HG03565 (cell line): ENCODE measurements at regions not wholly inside any gene's neighbourhood (a gene's known extent, or its start where the extent isn't known, plus 50 kb on each side); places are given as distances from the start of the nearest gene placed in this dataset.
"Not testable (repeated sequence)": the region's sequence is repeated elsewhere in the genome, so short reads cannot be mapped to it uniquely, and the experiment has no call there.

ENCODE experiments used
- ATAC-seq: cut with Tn5 transposase; IDR thresholded peaks from one replicate; pipeline ENCODE4 v1.9.1; 2021; ENCODE audit warnings: mild to moderate bottlenecking, moderate library complexity; ENCODE audit not compliant: unreplicated experiment

DNA sequence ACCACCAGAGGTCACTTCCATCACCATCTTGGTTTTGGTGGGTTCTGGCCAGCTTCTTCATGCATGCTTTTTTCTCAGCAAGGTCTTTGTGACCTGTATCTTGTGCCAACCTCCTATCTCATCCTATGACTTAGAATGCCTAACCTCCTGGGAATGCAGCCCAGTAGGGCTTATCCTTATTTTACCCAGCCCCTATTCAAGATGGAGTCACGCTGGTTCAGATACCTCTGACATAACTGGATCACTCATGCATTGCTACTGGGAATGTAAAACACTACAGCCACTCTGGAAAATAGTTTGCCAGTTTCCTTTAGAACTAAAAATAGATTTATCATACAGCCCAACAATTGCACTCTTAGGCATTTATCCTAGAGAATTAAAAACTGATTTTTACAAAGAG, 219.2 kb downstream of the IRS1 start:
- no peak for ATAC-seq

DNA sequence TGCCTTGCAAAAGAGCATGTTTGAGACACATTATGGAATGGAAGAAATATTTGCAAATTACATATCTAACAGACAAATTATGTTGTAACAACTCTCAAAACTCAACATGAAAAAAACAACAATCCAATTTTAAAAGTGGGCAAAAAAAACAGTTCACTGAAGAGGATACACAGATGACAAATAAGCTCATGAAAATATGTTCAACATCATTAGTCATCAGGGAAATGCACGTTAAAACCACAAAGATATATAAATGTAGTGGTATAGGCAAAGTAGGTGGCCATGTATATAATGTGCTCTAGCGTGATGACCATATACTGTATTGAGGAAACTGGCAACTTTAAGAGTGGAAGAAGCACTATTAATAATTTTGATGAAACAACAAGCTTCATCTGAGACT, 220.1 kb downstream of the IRS1 start:
- ATAC-seq, result no peak

DNA sequence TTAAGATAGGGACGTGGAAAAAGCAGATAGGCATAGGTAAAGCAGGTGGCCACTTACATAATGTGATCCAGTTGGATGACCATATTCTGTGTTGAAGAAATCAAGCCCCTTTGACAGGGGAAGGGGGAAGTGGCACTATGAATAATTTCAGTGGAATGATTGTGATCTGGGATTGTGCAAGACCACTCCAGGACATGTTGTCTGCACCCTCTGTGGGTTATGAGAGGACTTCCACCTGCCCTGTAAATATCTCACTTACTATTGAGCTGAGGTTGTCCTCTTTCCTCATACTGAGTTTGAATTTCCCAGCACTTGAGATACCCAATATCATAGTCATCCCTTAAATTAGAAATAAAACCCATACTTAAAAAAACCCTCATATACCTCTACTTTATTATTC, 220.7 kb downstream of the IRS1 start:
- ATAC-seq, result no peak

DNA sequence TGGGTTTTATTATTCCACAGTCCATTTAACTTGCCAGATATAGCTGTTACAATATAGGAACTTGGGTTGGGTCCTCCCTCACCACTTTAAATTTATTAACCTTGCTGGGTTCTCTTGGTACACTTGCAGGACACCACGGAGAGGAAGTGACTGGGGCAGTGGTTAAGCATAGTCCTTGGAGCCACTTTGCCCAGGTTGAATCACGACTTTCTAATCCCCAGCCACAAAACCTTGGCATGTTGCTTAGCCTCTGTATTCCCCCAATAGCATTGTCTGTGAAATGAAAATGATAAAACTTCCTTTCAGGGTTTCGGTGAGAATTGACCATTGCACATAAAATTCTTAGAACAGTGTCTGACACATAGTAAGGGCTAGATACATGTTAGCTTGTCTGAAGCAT, 221.2 kb downstream of the IRS1 start:
- no peak for ATAC-seq

DNA sequence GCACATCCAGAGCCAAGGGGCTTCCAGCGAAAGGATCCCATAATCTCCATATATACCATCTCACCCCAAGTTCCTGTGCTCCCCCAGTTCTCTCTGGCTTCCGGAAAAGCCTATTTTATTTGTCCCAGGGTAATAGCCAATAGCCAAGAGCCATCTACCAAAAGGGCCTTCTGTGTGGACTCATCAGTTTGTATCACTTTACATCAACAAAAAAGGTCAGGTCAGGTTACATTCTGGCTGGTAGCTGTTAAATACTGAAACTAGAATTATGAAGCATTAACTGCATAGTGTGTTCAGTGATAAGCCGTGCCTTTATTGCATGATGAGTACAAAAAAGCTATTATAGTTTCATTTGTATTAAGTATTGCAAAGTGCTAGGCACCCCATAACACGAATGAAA, 223.7 kb downstream of the IRS1 start:
- no peak for ATAC-seq

DNA sequence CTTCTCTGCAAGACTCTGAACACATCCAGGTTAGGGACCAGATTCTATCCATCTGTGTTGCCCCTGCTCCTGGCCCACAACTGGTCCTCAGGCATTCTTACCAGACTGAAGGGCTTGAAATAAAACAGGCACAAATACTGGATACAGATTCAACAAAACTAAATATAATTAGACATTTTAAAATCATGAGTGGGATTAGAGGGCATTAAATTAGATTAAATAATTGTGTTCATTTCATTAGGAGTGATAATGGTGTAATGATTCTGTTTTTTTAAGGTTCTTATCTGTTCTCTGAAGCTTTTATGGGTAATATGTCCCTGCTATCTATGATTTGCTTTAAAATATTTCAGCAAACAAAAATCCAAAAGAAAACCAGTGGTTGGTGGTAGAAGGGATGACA, 226.5 kb downstream of the IRS1 start:
- no peak for ATAC-seq

DNA sequence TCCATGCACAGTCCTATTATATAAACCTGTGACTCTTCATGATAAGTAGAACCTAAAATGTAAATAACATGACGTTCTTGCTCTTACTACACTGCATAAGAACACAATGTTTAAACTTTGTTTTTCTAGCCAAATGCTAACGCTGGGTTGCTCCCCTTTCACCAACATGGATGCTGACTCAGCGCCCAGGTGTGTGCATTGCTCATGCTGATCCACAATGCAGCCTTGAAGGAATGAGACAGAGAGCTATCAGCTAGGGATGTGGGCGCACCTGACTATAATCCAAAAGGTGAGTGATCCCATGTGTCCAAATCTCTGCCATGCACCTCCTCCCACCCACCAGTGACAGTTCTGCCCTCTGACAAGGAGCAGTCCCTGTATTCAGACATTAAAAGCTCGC, 235.0 kb downstream of the IRS1 start:
- ATAC-seq, result no peak

DNA sequence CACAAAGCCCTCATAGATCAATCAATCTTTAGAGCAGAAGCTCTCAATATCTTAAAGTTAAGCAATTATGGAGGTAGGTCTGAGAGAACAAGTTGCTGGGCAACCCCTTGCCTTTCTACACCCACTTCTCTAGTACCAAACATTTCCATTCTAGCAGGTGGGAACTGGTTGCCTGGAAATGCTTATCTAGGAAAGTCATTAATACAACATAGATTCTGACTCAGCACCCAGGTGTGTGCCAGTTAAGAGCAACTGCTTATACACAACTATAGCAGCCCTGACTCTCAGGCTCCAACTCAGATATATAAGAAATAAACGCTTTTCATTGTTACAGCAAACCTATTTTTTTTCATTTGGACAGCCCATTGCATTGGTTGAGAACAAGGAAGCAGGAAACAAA, 237.7 kb downstream of the IRS1 start:
- ATAC-seq, result no peak

DNA sequence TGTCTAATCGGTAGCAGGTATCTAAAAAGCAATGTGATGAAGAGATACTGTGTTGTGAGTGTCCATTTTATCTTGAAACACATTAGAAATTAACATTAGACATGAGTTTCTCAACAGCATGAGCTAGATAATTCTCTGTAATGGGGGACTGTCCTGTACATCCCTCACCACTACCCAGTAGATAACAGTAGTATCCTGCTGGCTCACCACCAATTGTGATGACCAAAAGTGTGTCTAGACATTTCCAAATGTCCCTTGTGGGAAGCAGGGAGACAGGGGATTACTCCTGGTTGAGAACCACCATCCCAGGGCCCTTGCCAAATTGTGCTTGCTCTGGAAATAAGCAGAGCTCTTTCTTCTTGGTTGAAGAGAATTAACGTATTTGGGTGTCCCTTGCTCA, 239.3 kb downstream of the IRS1 start:
- no peak for ATAC-seq

DNA sequence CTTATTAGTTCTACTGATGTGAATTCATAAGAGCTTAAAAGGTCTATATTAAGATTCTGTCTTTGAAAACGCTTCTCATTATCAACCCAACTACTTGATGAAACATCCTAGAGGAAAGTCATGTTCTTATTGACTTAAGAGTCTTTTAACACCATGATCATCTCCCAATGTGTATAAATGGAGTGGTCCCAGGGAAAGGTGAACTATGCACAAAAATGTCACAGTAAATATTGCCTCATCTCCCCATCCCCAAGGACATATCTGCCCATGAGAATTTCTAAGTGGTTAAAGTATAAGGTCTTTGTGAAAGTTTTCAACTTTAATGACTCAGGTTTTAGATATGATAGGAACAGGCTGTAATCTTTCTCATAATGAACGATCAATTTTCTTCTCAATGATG, 240.1 kb downstream of the IRS1 start:
- ATAC-seq, result no peak

DNA sequence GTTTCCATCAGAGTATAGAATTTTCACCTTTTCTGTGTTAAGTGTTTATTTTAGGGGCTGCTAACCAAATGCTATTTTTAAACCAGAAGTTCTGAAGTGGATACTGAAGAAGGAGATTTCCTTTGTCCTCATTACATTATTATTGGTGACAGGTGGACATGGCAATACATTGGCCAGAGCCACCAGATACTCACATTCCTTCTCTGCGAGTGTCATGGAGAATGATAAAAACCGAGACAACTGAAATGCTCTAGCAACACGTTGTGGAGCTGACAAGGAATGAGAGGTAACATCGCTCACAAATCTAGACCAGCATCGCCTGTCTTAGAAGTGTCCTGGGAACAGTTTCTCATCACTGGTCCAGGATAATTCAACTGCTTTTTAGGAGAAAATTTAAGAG, 241.2 kb downstream of the IRS1 start:
- ATAC-seq, result no peak

DNA sequence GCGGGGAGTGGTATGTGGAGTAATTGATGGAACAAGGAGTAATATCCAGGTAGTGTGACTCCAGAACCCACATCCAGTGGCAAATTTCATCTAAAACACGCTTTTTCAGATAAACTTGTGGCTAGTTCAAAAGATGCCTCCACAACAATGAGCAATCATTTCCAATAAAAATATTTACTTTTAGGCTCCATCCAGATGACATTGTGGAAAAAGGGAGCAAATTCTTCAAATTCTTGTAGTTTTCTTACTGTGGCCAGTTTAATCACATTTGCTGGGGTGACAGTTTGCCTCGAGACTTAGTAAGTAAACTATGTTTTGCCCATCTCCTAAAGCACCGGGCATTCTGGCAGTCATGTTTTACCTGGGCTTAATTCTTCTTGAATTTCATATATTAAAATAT, 243.6 kb downstream of the IRS1 start:
- no peak for ATAC-seq

DNA sequence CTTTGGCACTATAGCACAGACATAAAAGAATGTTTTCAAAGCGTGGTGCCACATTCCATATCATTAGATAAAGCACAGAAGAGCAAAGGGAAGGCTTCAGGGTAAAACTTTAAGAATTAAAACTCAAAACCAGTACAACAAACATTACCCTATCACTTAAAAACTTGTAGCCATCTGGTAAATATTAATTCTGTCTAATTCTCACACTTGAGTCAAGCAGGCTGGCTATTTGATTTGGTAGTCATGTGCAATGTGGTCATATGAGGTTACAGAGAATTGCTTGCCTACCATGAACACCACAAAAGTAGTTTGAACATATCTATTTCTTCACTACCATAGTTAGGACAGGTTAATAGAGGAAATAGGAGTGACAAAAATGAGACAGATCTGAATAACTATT, 244.9 kb downstream of the IRS1 start:
- ATAC-seq, result no peak

DNA sequence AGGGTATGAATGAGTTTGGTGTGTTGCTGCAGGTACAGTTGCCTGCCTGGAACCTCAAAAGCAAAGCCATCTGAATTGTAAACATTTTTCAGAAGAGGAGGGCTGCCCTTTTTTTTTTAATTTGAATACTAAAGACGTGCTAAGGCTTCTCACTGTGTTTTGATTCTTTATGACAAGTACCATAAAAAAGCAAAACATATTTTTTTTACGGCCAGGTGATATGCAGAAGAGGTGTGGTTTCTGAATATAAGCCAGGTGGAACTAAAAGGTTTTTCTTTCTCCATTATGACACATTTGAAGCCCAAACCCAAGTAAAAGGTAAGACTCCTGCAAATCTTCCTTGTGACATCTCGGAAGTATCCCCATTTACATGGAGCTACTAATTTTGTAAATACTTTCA, 246.3 kb downstream of the IRS1 start:
- ATAC-seq, result no peak

DNA sequence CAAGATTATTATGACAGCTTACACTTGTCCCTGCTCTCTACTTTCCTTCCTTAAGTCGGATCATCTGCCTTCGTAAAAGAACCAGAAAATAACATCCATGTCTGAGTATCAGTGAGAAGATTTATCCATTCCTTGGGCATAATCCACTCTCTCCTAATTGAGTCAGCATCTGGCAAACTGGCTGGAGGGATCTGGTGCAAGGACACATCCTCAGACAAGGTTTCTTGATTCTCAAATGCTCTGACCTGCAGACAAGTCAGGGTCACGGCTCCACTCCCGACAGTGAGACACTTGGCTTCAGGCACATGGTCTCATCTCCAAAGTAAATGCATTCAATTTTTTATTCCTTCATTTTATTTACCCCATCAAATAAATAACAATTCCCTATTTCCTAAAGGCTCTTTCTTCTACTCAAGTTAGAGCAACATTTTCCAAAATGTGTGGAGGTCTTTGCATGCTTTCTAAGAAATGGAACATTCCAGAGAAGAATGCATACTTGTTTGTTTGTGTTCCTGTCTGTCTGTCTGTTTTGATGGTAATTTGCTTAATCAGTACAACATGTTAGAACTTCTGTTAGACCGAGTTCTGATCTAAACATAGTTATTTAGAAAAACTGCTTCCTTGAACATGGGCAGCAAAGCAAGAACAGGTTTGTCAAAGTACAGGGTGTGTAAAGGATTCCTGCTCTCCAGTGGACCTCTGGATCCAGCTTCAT, 246.9 kb downstream of the IRS1 start:
- no peak for ATAC-seq

DNA sequence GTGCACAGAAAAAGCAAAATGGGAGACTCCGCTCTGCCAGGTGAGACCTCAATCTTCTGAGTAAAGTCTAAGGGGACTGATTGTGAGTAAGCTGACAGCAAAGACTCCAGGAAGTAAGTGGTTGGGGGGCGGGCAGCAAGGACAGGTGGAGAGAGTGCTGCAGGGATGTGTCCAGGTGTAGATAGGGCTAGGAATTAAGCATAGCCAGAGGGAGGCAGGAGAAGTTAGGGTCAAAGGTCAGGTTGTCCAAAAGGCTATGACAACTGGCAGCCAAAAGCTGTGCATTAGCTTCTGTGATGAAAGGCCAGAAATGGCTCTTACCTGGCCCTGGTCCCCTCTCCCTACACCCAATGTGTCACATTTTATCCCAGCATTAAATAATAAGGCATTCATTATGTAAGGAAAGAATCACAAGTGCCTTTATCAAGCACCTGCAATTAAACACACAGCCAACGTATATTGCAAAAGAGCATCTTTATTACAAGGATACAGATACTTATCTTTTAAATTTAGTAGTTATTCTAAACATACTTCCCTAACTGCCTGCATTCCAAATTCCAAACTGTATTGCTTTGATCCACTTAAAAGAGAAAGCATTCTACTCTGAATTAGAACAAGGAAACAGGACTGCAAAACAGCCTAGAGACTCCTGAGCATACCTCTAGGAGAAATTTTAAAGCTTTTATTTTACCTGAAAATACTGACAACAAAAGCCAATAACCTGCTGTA, 247.9 kb downstream of the IRS1 start:
- no peak for ATAC-seq

DNA sequence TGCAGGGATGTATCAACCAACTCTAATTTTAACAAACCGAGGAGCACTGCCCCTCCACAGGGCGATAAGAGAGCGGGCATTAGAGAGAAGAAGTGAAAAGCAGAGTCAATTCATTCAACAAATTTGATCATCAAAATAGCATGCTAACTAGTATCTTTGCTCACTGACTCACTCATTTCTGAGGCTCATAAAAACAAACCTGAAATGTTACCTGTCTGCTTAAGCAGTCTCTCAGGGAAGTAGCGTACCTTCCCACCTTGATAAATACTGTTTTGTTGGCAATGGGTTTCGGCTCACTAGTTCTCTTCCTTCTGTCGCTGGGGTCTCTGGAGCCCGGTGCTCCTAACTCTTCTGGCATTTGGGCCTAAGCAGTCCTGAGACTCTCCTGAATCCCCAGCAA, 248.8 kb downstream of the IRS1 start:
- no peak for ATAC-seq

DNA sequence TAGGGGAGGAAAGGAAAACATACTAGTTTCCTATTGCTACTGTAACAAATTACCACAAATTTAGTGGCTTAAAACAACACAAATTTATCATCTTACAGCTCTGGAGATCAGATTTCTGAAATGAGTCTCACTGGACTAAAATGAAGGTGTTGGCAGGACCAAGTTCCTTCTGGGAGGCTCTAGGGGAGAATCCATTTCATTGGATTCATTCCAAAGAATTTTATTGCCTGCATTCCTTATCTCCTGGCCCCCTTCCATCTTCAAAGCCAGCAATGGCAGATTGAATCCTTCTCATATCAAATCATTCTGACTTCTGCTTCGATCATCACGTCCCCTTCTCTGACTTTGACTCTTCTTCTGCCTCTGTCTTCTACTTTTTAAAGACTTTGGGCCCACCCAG, 250.9 kb downstream of the IRS1 start:
- no peak for ATAC-seq

DNA sequence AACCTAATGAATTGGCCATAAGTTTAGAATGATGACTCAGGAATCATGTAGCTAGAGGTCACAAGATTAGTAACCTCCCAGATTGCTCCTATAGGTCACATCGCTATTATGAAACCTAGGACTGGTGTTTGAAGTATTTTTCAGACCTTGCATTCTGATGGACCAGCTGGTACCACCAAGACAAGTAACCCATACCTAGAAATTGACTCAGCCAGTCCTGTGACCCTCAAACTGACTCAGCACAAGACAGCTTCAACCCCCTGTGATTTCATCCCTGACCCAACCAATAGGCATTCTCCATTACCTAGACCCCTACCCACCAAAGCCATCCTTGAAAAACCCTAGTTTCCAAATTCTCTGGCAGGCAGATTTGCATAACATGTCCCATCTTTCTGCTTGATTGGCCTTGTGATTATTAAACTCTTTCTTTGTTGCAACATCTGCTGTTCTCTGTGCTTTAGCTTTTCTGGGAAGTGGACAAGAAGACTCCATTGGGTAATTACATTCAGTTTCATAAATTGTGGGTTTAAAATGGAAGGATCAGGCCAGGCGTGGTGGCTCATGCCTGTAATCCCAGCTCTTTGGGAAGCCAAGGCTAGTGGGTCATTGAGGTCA, 254.9 kb downstream of the IRS1 start:
- no peak for ATAC-seq

DNA sequence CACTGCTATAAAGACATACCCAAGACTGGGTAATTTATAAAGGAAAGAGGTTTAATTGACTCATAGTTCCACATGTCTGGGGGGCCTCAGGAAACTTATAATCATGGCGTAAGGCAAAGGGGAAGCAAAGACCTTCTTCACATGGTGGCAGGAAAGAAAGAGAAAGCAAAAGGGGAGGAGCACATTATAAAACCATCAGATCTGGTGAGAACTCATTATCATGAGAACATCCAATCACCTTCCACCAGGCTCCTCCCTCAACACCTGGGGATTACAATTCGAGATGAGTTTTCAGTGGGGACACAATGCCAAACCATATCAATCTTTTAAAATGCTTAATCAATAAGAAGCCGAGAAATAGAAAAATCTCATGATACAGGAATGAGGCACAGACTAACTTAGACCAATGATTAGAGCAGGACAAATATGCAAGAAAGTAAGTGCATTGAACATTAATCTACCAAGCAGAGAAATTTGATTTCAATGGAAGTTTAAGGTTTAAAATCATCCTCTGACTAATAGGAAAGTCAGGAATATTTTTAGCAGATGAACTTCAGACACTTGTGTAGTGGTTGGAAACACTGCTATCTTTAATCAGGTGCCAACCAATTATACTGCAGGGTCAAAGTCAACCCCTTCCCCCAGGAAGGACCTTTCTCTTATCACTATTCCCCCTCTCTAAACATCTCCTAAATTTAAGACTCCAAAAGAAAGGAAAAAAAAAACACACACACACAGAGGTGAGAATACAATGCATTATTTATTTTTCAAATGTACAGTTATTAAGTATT, 259.2 kb downstream of the IRS1 start:
- ATAC-seq, result no peak

DNA sequence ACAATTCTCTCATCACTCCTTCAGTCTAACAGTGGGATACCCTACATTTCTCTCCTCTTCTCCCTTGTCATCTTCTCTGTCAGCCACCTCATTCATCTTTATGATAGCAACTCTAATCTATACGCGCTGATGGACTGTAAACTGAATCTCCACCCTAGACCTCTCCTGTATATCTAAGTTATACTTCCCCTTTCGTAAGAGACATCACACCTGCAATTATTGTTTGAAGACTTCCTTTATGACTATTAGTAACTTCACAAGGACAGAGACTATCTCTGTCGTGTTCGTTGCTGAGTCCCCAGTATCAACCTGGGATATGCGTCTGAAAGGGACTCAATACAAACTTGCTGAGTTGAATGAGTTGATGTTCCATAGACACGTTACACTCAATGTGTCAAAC, 263.2 kb downstream of the IRS1 start:
- no peak for ATAC-seq

DNA sequence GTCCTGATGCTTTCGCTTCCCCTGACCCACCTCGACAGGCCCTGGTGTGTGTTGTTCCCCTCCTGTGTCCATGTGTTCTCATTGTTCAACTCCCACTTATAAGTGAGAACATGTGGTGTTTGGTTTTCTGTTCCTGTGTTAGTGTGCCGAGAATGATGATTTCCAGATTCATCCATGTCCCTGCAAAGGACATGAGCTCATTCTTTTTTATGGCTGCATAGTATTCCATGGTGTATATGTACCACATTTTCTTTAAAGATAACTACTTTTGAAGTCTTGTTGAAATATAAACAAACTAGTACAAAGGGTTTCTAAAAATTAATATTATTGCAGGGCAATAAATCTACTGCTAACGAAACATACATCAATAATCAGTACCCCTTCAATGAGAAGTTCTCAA, 266.6 kb downstream of the IRS1 start:
- not testable (repeated sequence) for ATAC-seq
